ENCODE measurements at regions not wholly inside any gene's neighbourhood (a gene's known extent, or its start where the extent isn't known, plus 50 kb on each side); places are given as distances from the start of the nearest gene placed in this dataset.

DNA sequence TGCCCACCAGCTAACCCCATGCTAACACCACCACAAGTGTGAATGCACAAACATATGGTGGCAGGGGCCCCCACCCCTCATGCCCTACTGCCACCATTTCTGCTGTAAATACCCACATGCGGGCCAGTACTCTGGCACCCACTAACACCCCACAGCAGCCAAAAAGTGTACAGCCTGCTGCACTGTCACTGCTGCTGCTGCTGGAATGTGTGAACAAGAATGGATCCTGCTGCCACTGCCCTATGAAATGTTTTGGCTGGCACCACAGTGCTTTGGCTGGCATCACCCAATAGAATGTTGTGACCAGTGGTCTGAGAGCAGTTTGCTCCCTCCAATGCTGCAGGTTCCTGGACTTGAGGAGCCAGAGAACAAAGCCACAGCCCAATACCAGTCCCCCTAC is 606.6 kb upstream of the SORCS1 start:
- peaks cover 0 to 39% (median 20%) of the 10 kb centered on the region in 8 donors for H3K9me3 ChIP-seq
- intact Hi-C loops (cut with DNase I; ENCODE audit: low total_unique reads) = no loop called here

DNA sequence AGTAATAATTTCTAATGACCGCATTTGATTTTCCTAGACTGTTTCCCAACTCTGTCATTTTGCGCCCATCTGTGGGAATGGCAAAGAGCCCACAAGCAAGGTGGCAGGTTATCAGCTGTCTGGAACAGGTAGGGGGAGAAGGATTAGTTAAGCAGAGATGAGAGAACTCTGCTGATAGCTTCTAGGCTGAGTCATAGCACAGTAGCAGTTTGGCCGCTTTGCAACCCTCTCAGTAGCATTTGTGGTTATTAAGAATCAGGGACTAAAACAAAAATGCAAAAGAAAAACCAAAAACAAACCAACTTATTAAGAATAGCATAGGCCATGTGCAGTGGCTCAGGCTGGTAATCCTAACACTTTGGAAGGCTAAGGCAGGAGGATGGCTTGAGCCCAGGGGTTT is 602.7 kb upstream of the SORCS1 start:
- Histone ChIP-seq H3K4me3 (no peak overlapping the region), H3K4me1 (no peaks in the 10 kb centered on the region), H3K27ac (no peak overlapping the region), H3K36me3 (no peaks in the 10 kb centered on the region), H3K9me3 (peaks cover 0 to 4% (median 0%) of the 10 kb centered on the region in 8 donors), H3K27me3 (replicated peaks in 1 of 7) (no peaks in the 10 kb centered on the region)
- TF ChIP-seq POLR2AphosphoS5 (IDR thresholded peaks at IDR 0.05) (no peak), POLR2A (IDR thresholded peaks at IDR 0.05) (no peak)
- TF ChIP-seq, protein P1, sequence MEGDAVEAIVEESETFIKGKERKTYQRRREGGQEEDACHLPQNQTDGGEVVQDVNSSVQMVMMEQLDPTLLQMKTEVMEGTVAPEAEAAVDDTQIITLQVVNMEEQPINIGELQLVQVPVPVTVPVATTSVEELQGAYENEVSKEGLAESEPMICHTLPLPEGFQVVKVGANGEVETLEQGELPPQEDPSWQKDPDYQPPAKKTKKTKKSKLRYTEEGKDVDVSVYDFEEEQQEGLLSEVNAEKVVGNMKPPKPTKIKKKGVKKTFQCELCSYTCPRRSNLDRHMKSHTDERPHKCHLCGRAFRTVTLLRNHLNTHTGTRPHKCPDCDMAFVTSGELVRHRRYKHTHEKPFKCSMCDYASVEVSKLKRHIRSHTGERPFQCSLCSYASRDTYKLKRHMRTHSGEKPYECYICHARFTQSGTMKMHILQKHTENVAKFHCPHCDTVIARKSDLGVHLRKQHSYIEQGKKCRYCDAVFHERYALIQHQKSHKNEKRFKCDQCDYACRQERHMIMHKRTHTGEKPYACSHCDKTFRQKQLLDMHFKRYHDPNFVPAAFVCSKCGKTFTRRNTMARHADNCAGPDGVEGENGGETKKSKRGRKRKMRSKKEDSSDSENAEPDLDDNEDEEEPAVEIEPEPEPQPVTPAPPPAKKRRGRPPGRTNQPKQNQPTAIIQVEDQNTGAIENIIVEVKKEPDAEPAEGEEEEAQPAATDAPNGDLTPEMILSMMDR (IDR thresholded peaks at IDR 0.05 in 8 of 11, conservative IDR thresholded peaks at IDR 0.05 in 3 of 11) = no peak
- WGBS, 5 donors = 73 to 96% (median 79%) methylated on average over 3 of the region's 3 CpGs
- intact Hi-C loops (cut with DNase I; ENCODE audit: low total_unique reads) = no loop called here
- DNase-seq = no peak

More for the DNA sequence above, 606.6 kb upstream of the SORCS1 start:
- Histone ChIP-seq H3K4me1 (no peaks in the 10 kb centered on the region), H3K36me3 (no peaks in the 10 kb centered on the region), H3K27me3 (replicated peaks in 1 of 7) (no peaks in the 10 kb centered on the region), H3K4me3 (no peak overlapping the region), H3K27ac (no peak overlapping the region)
- 88 to 100% (median 96%) methylated on average over 1 of the region's 1 CpG; no CpG with 5 or more reads in 1 of the 5 donors for WGBS, 5 donors
- DNase-seq = no peak
- TF ChIP-seq, protein P1 (IDR thresholded peaks at IDR 0.05 in 8 of 11, conservative IDR thresholded peaks at IDR 0.05 in 3 of 11) = no peak
- TF ChIP-seq POLR2AphosphoS5 (IDR thresholded peaks at IDR 0.05) (no peak), POLR2A (IDR thresholded peaks at IDR 0.05) (no peak)

DNA sequence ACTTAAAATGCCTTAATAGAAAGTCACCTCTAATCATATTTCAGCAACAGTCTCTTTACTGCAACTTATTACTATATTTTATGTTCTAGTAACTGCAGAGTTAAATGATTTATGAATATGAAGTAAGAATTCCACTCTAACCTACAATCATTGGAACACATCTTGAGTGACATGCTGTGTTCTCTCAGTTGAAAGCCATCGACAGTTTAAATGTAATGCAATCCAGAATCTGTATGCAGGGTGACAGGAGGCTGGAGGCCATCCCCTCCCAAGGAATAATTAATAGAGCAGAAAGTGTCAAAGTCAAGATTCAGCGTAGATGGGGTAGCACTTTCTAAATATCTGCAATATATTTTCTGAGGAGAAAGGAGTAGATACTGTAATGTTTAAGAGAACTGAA is 590.3 kb upstream of the SORCS1 start:
- H3K27me3 ChIP-seq (replicated peaks in 1 of 7) = no peaks in the 10 kb centered on the region
- intact Hi-C loops (cut with DNase I; ENCODE audit: low total_unique reads) = no loop called here
- peaks cover 0 to 5% (median 0%) of the 10 kb centered on the region in 8 donors for H3K9me3 ChIP-seq
- no peak for DNase-seq
- H3K4me1 ChIP-seq = no peaks in the 10 kb centered on the region
- H3K36me3 ChIP-seq = no peaks in the 10 kb centered on the region
- TF ChIP-seq POLR2A (IDR thresholded peaks at IDR 0.05) = no peak
- no peak for TF ChIP-seq POLR2AphosphoS5 (IDR thresholded peaks at IDR 0.05)
- TF ChIP-seq, protein P1 (IDR thresholded peaks at IDR 0.05 in 8 of 11, conservative IDR thresholded peaks at IDR 0.05 in 3 of 11) = no peak
- 75 to 86% (median 85%) methylated on average over 2 of the region's 2 CpGs for WGBS, 5 donors
- H3K4me3 ChIP-seq = no peak overlapping the region
- H3K27ac ChIP-seq = no peak overlapping the region

DNA sequence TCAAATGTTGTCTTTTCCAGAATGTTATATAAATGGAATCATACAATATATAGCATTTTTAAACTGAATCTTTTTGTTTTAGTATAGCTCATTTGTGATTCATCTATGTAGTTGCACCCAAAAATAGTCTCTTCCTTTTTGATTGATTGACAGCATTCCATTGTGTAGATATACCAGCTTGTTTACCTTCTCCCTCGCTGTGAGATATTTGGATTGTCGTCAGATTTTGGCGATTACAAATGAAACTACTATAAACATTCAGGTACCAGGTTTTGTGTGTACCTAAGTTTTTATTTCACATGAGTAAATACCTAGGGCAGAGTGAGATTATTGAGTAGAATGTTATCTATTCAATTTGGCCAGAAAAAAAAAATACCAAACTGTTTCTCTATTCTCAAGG is 584.7 kb upstream of the SORCS1 start:
- Histone ChIP-seq H3K36me3 (no peaks in the 10 kb centered on the region), H3K4me1 (no peaks in the 10 kb centered on the region), H3K27me3 (replicated peaks in 1 of 7) (no peaks in the 10 kb centered on the region), H3K9me3 (peaks cover 0 to 22% (median 3%) of the 10 kb centered on the region in 8 donors), H3K4me3 (no peak overlapping the region), H3K27ac (no peak overlapping the region)
- intact Hi-C loops (cut with DNase I; ENCODE audit: low total_unique reads) = no loop called here
- DNase-seq = no peak
- TF ChIP-seq POLR2AphosphoS5 (IDR thresholded peaks at IDR 0.05) = no peak
- no peak for TF ChIP-seq POLR2A (IDR thresholded peaks at IDR 0.05)
- TF ChIP-seq, protein P1 (IDR thresholded peaks at IDR 0.05 in 8 of 11, conservative IDR thresholded peaks at IDR 0.05 in 3 of 11) = no peak
- 77 to 94% (median 88%) methylated on average over 3 of the region's 3 CpGs for WGBS, 5 donors

Data from spleen (tissue), 11 donors.